Gastroesophageal sphincter (tissue), 3 donors: ENCODE measurements at regions not wholly inside any gene's neighbourhood (a gene's known extent, or its start where the extent isn't known, plus 50 kb on each side); places are given as distances from the start of the nearest gene placed in this dataset.

Source experiments
- POLR2AphosphoS5 ChIP-seq: sonication (generic); formaldehyde crosslinking; IDR thresholded peaks from one replicate; pipeline ENCODE4 v1.6.1; 2017; ENCODE audit warnings: antibody characterized with exemption
- TF ChIP-seq, protein P1 (sequence below), 4 experiments: fragments of 200-600 bp in 2 of 4; fragments of 450-650 bp in 2 of 4; sonication (generic) in 1 of 4; IDR thresholded peaks; one replicate each; pipeline ENCODE4 v1.5.1; 2017 to 2019; ENCODE audit warnings: antibody characterized with exemption in 4 of 4, mild to moderate bottlenecking in 2 of 4, moderate library complexity in 2 of 4

DNA sequence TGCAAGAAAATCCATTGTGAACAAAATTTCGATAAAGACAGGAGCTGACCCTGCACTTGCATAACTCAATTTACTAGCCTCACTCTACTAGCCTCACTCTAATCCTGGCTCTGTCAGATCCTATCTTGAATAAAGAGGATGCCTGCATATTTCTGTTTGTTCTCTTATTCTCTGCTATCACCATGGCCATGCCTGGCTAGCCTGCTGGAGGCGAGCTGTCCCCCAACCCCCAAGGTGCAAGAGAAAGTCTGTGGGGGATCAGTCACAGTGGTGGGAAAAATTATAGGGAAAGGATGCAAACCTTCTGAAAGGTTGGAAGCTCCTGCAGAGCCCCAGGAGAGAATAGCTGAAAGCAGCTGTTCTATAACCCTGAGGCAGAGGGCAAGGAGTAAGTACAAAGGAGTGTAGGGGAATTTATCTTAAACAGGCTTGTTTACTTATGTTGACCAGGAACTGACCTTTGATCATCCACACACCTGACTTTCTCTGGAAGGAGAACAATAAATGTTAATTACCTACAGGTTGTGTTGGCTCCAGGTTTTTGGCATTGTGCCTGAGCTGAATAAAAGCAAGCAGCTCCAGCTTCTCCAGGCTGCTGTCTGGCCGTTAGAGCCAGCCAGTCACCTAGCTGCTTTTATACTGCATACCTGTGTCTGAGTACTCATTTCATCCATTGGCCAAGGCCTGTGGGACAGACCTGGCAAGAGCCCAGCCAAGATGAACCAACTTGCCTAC lies 137.7 kb upstream of the RASGRP1 start:
- TF ChIP-seq, protein P1, sequence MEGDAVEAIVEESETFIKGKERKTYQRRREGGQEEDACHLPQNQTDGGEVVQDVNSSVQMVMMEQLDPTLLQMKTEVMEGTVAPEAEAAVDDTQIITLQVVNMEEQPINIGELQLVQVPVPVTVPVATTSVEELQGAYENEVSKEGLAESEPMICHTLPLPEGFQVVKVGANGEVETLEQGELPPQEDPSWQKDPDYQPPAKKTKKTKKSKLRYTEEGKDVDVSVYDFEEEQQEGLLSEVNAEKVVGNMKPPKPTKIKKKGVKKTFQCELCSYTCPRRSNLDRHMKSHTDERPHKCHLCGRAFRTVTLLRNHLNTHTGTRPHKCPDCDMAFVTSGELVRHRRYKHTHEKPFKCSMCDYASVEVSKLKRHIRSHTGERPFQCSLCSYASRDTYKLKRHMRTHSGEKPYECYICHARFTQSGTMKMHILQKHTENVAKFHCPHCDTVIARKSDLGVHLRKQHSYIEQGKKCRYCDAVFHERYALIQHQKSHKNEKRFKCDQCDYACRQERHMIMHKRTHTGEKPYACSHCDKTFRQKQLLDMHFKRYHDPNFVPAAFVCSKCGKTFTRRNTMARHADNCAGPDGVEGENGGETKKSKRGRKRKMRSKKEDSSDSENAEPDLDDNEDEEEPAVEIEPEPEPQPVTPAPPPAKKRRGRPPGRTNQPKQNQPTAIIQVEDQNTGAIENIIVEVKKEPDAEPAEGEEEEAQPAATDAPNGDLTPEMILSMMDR (IDR thresholded peaks at IDR 0.05), result no peak
- no peak for TF ChIP-seq POLR2AphosphoS5
